Lower lobe of right lung (tissue), 2 donors: ENCODE measurements at regions not wholly inside any gene's neighbourhood (a gene's known extent, or its start where the extent isn't known, plus 50 kb on each side); places are given as distances from the start of the nearest gene placed in this dataset.

Experiments used
- ATAC-seq, 2 donors: fragments of 200-7000 bp; cut with Tn5 transposase; one replicate each; pipeline ENCODE4 v1.9.1; 2020 to 2022; ENCODE audit warnings: mild to moderate bottlenecking in 2 of 2, moderate library complexity in 2 of 2
- DNase-seq: peaks from one replicate; pipeline ENCODE4 v3.0.0-alpha.2; 2020
- H3K27ac ChIP-seq: fragments of 200-600 bp; one replicate; pipeline ENCODE4 v1.8.0; 2022
- H3K27me3 ChIP-seq: fragments of 200-600 bp; one replicate; pipeline ENCODE4 v1.8.0; 2022; ENCODE audit warnings: low read depth
- H3K36me3 ChIP-seq: fragments of 200-600 bp; one replicate; pipeline ENCODE4 v1.8.0; 2022; ENCODE audit warnings: mild to moderate bottlenecking
- H3K4me1 ChIP-seq: fragments of 200-600 bp; one replicate; pipeline ENCODE4 v1.8.0; 2022
- H3K4me3 ChIP-seq: fragments of 200-600 bp; one replicate; pipeline ENCODE4 v1.8.0; 2022; ENCODE audit warnings: mild to moderate bottlenecking
- H3K9me3 ChIP-seq: fragments of 200-600 bp; one replicate; pipeline ENCODE4 v1.8.0; 2022
- intact Hi-C: fragments of 100-400 bp; cut with DNase I; formaldehyde crosslinking; loops from one replicate; pipeline ENCODE4 v1.11.0; 2022
- TF ChIP-seq, protein P1 (sequence below): fragments of 200-600 bp; IDR thresholded peaks from one replicate; pipeline ENCODE4 v1.8.0; 2022; ENCODE audit warnings: antibody characterized with exemption, mild to moderate bottlenecking
- donor health status: DM: no; HTN: yes; CAD: no; lungs with severe emphysema.

DNA sequence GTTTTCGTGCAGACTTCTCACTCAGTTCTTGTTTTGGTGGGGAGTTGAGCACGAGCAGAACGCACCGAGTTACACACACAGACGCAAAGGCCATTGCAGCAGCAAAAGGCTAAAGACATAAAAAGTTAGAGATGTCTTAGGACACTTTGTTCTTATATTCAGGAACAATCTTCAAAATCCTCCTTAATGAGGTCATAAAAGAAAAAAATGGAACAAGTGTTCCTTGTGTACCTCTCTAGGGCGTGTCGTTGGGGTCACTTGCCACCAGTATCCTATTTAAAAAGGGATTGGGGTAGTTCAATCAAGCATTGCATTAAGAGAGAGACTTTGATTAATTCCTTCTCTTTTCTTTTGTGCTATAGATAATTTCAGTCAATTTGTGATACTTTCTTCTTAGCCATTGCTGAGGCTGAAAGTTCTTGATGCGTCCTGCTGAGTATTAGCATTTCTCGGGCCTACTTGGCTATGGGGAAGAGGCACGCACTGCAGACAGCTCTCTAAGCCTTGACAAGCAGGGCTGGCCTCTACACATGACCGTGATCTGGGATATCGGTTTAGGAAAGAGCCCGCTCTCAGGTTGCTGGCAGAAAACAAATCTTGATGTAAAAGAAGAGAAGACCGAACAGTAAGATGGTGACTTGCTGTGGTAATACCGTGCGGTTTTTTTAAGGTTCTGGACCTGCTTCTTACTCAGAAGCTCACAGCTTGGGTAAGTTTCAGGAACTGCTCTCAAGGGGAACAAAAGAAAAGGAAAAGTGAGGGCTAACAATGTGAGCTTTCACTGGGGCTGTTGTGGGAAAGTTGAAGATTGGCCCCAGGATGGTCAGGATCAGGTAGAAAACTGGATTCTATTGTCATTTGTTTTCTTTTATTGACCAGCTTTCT lies 223.6 kb downstream of the TM9SF2 start:
- TF ChIP-seq, protein P1, sequence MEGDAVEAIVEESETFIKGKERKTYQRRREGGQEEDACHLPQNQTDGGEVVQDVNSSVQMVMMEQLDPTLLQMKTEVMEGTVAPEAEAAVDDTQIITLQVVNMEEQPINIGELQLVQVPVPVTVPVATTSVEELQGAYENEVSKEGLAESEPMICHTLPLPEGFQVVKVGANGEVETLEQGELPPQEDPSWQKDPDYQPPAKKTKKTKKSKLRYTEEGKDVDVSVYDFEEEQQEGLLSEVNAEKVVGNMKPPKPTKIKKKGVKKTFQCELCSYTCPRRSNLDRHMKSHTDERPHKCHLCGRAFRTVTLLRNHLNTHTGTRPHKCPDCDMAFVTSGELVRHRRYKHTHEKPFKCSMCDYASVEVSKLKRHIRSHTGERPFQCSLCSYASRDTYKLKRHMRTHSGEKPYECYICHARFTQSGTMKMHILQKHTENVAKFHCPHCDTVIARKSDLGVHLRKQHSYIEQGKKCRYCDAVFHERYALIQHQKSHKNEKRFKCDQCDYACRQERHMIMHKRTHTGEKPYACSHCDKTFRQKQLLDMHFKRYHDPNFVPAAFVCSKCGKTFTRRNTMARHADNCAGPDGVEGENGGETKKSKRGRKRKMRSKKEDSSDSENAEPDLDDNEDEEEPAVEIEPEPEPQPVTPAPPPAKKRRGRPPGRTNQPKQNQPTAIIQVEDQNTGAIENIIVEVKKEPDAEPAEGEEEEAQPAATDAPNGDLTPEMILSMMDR: no peak
- DNase-seq: no peak
- Histone ChIP-seq H3K9me3 (no peaks in the 10 kb centered on the region), H3K4me1 (no peaks in the 10 kb centered on the region), H3K4me3 (no peak overlapping the region), H3K27me3 (no peaks in the 10 kb centered on the region), H3K27ac (no peak overlapping the region), H3K36me3 (no peaks in the 10 kb centered on the region)
- intact Hi-C loops: no loop called here
- ATAC-seq: no peak

DNA sequence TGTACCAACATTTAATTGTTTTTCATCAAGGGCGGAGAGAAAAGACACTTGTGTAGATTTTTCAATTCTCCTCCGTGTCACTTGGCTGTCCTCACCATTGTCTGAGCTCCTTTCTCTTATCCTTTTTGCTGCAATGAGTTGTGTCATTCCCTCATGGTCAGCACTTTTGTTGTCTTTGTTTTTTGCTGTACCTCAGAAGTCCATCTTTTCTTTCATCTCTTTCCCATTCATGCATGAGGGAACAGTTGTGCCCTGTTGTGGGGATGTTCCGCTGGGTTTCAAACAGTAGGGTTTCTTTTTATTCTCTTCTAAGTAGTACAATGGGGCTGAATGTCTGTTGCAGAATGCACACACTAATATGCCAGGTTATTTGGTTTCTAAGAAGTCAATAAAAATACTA lies 222.6 kb downstream of the TM9SF2 start:
- H3K4me3 ChIP-seq: no peak overlapping the region
- no peak for ATAC-seq
- no peaks in the 10 kb centered on the region for H3K9me3 ChIP-seq
- intact Hi-C loops: no loop called here
- no peaks in the 10 kb centered on the region for H3K36me3 ChIP-seq
- TF ChIP-seq, protein P1: no peak
- H3K4me1 ChIP-seq: no peaks in the 10 kb centered on the region
- DNase-seq: no peak
- H3K27ac ChIP-seq: no peak overlapping the region
- no peaks in the 10 kb centered on the region for H3K27me3 ChIP-seq

- Histone ChIP-seq H3K4me3 (no peak overlapping the region), H3K27me3 (no peaks in the 10 kb centered on the region), H3K9me3 (no peaks in the 10 kb centered on the region), H3K4me1 (no peaks in the 10 kb centered on the region), H3K36me3 (no peaks in the 10 kb centered on the region), H3K27ac (no peak overlapping the region)
- TF ChIP-seq, protein P1: no peak
- DNase-seq: no peak
- intact Hi-C loops: no loop called here
- ATAC-seq: no peak
These were observed 221.7 kb downstream of the TM9SF2 start for GRCh38 chr13:99722931-99723330.

DNA sequence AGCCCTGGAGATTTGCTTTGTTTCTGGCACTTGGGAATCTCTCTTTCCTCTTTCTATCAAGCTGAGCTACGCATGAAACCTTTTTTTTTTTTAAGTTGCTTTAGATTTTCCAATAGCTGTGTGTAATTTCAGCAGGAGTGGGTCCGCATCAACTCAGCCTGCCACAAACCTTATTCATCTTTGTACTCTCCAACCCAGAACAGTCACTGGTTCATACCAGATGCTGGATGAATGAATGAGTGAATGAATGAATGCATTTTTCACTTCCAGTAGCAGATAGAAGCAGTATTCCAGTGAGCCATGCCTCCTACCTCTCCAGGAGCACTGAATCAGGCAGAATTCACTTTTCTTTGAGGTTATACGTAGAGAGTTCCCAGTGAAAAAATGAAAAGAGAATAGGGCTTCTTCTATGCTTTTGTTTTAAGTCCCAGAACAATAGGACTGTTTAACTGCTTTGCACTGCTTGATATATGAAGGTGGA lies 221.1 kb downstream of the TM9SF2 start:
- ATAC-seq: no peak

GRCh38 chr13:99721606-99722337 lies 220.5 kb downstream of the TM9SF2 start:
- ATAC-seq: no peak
- no peak overlapping the region for H3K27ac ChIP-seq
- intact Hi-C loops: no loop called here
- no peaks in the 10 kb centered on the region for H3K9me3 ChIP-seq
- no peak for DNase-seq
- H3K27me3 ChIP-seq: no peaks in the 10 kb centered on the region
- no peaks in the 10 kb centered on the region for H3K4me1 ChIP-seq
- no peak overlapping the region for H3K4me3 ChIP-seq
- no peaks in the 10 kb centered on the region for H3K36me3 ChIP-seq
- TF ChIP-seq, protein P1: no peak

More for the DNA sequence above, 221.1 kb downstream of the TM9SF2 start:
- DNase-seq: no peak
- Histone ChIP-seq H3K4me3 (no peak overlapping the region), H3K27me3 (no peaks in the 10 kb centered on the region), H3K36me3 (no peaks in the 10 kb centered on the region), H3K4me1 (no peaks in the 10 kb centered on the region), H3K9me3 (no peaks in the 10 kb centered on the region), H3K27ac (no peak overlapping the region)
- intact Hi-C loops: no loop called here
- TF ChIP-seq, protein P1: no peak
